GM12878 (cell line): ENCODE measurements at regions not wholly inside any gene's neighbourhood (a gene's known extent, or its start where the extent isn't known, plus 50 kb on each side); places are given as distances from the start of the nearest gene placed in this dataset.

Experiments used
- ATAC-seq: fragments of 200-7000 bp; cut with Tn5 transposase; 3 replicates; pipeline ENCODE4 v1.9.1; 2020; ENCODE audit warnings: mild to moderate bottlenecking, moderate library complexity
- BruUV-seq: library from RNA; stranded (reverse); fragments of 400-500 nt; replicated peaks from 2 replicates; lab custom pipeline; 2021; lab: Mats Ljungman, UMichigan
- CTCF ChIA-PET: fragments of 300-600 bp; sonication (Branson Sonifier 250); formaldehyde crosslinking; extraction: SDS; loops from one replicate; lab custom pipeline; 2021; ENCODE audit warnings: inconsistent platforms; lab: Yijun Ruan, JAX
- POLR2A ChIA-PET: fragments of 350-600 bp; formaldehyde crosslinking; extraction: SDS; loops from one replicate; lab custom pipeline; 2021; ENCODE audit warnings: inconsistent platforms; lab: Charles Lee
- RAD21 ChIA-PET: fragments of 300-600 bp; sonication (Branson Sonifier 250); formaldehyde crosslinking; loops from one replicate; lab custom pipeline; 2023; ENCODE audit warnings: antibody characterized with exemption; ENCODE audit not compliant: unreplicated experiment; lab: Charles Lee
- SMC1A ChIA-PET: fragments of 300-600 bp; sonication (Branson Sonifier 250); formaldehyde crosslinking; loops from one replicate; lab custom pipeline; 2023; ENCODE audit not compliant: unreplicated experiment, uncharacterized antibody; lab: Charles Lee
- DNase-seq: peaks from one replicate; pipeline ENCODE4 v3.0.0-alpha.2; 2011; ENCODE audit warnings: low read depth, low spot score
- FAIRE-seq: peaks from 3 replicates; lab custom pipeline; 2011; peaks lifted over from hg19 to GRCh38; lab: Jason Lieb, UNC
- H2AFZ ChIP-seq: 2 replicates; pipeline ENCODE4 v1.6.0; 2011; ENCODE audit warnings: low read depth, low read length, control low read depth; ENCODE audit not compliant: control insufficient read depth
- H3K27ac ChIP-seq: 2 replicates; pipeline ENCODE4 v1.5.1; 2011; ENCODE audit warnings: control low read depth; ENCODE audit not compliant: control insufficient read depth, insufficient read depth
- H3K27me3 ChIP-seq, 2 experiments: replicated peaks in 1 of 2; 2 replicates each; pipeline versions ENCODE4 v1.6.0 to v1.6.1; 2011; ENCODE audit warnings: low read length in 1 of 2; ENCODE audit not compliant: control insufficient read depth in 2 of 2, insufficient read depth in 2 of 2
- H3K36me3 ChIP-seq, 2 experiments: 2 replicates each; pipeline ENCODE4 v1.5.1; 2011; ENCODE audit warnings: low read length in 1 of 2; ENCODE audit not compliant: control insufficient read depth in 2 of 2, insufficient read depth in 2 of 2
- H3K4me1 ChIP-seq: 2 replicates; pipeline ENCODE4 v1.6.1; 2011; ENCODE audit warnings: mild to moderate bottlenecking, low read length, moderate library complexity, mixed read lengths; ENCODE audit not compliant: control insufficient read depth, insufficient read depth
- H3K4me2 ChIP-seq: 2 replicates; pipeline ENCODE4 v1.6.0; 2011; ENCODE audit warnings: control low read depth; ENCODE audit not compliant: control insufficient read depth, insufficient read depth
- H3K4me3 ChIP-seq: fragments of 200-600 bp; sonication (generic); 2 replicates; pipeline ENCODE4 v1.5.1; 2016
- H3K79me2 ChIP-seq: 2 replicates; pipeline ENCODE4 v1.6.0; 2011; ENCODE audit warnings: low read length; ENCODE audit not compliant: control insufficient read depth, insufficient read depth
- H3K9ac ChIP-seq: 2 replicates; pipeline ENCODE4 v1.8.0; 2011; ENCODE audit warnings: low read length, control low read depth, mixed read lengths; ENCODE audit not compliant: control insufficient read depth, insufficient read depth
- H3K9me3 ChIP-seq: replicated peaks from 3 replicates; pipeline ENCODE4 v1.5.1; 2011; ENCODE audit warnings: mild to moderate bottlenecking, low read length; ENCODE audit not compliant: control insufficient read depth, insufficient read depth
- H4K20me1 ChIP-seq: 2 replicates; pipeline ENCODE4 v1.6.0; 2011; ENCODE audit not compliant: control insufficient read depth, insufficient read depth
- BCL11A ChIP-seq: IDR thresholded peaks from 2 replicates; pipeline ENCODE4 v1.6.1; 2011; ENCODE audit warnings: low read depth, low read length
- BCLAF1 ChIP-seq: fragments of 450-650 bp; IDR thresholded peaks from 2 replicates; pipeline ENCODE4 v1.6.1; 2017; ENCODE audit warnings: antibody characterized with exemption, mild to moderate bottlenecking, moderate library complexity
- CBX5 ChIP-seq: sonication (generic); IDR thresholded peaks from 2 replicates; pipeline ENCODE4 v1.6.1; 2016; ENCODE audit warnings: low read depth, moderate library complexity, mild to moderate bottlenecking, inconsistent platforms
- CHD2 ChIP-seq: IDR thresholded peaks from 2 replicates; pipeline ENCODE4 v1.6.1; 2011; ENCODE audit warnings: low read depth, low read length, improper control_type of control experiment, borderline replicate concordance
- E2F8 ChIP-seq: fragments of 450-650 bp; IDR thresholded peaks from 2 replicates; pipeline ENCODE4 v1.6.1; 2018; ENCODE audit warnings: mild to moderate bottlenecking, low read depth, moderate library complexity; ENCODE audit not compliant: partially characterized antibody
- LARP7 ChIP-seq: fragments of 450-650 bp; IDR thresholded peaks from 2 replicates; pipeline ENCODE4 v1.6.1; 2017; ENCODE audit warnings: mild to moderate bottlenecking
- MYC ChIP-seq: IDR thresholded peaks from 2 replicates; pipeline ENCODE4 v1.6.1; 2011; ENCODE audit warnings: mild to moderate bottlenecking, low read length, moderate library complexity, inconsistent platforms; ENCODE audit not compliant: insufficient read depth, insufficient replicate concordance, insufficient read length, severe bottlenecking
- NFXL1 ChIP-seq: fragments of 450-650 bp; IDR thresholded peaks from 2 replicates; pipeline ENCODE4 v1.6.1; 2017; ENCODE audit warnings: antibody characterized with exemption, mild to moderate bottlenecking, borderline replicate concordance
- RBBP5 ChIP-seq: fragments of 200-600 bp; sonication (generic); conservative IDR thresholded peaks from 2 replicates; pipeline ENCODE4 v1.6.1; 2016
- RELB ChIP-seq: fragments of 450-650 bp; IDR thresholded peaks from 2 replicates; pipeline ENCODE4 v1.6.1; 2017; ENCODE audit warnings: low read depth, mild to moderate bottlenecking, moderate library complexity
- SP1 ChIP-seq: IDR thresholded peaks from one replicate; pipeline ENCODE4 v1.6.1; 2011; ENCODE audit warnings: low read depth, low read length
- SREBF2 ChIP-seq: IDR thresholded peaks from 2 replicates; pipeline ENCODE4 v1.6.1; 2012; ENCODE audit warnings: mild to moderate bottlenecking, low read length
- ZNF207 ChIP-seq: fragments of 450-650 bp; IDR thresholded peaks from 2 replicates; pipeline ENCODE4 v1.6.1; 2014; ENCODE audit warnings: antibody characterized with exemption, mild to moderate bottlenecking, borderline replicate concordance
- ZNF687 ChIP-seq: fragments of 450-650 bp; IDR thresholded peaks from 2 replicates; pipeline ENCODE4 v1.6.1; 2017; ENCODE audit warnings: mild to moderate bottlenecking, moderate library complexity
- WGBS: methylation state at CpG from one replicate; pipeline ENCODE4 v1.1.6; 2016; ENCODE audit warnings: low lambda C conversion rate; ENCODE audit not compliant: insufficient replicate concordance, insufficient coverage; ENCODE audit errors: missing lambda C conversion rate; 5-methylcytosine and 5-hydroxymethylcytosine counted together
- in situ Hi-C: fragments of 300-500 bp; cut with MboI; formaldehyde crosslinking; loops from 9 replicates; pipeline ENCODE4 v1.14.3; 2018; ENCODE audit warnings: mixed read lengths
- intact Hi-C: fragments of 100-400 bp; cut with micrococcal nuclease; formaldehyde crosslinking; loops from one replicate; pipeline ENCODE4 v1.14.2; 2022; ENCODE audit not compliant: unreplicated experiment

- Histone ChIP-seq H3K9ac (no peak overlapping the region), H4K20me1 (no peaks in the 10 kb centered on the region), H3K9me3 (no peaks in the 10 kb centered on the region), H3K27ac (no peak overlapping the region), H3K79me2 (no peaks in the 10 kb centered on the region), H3K36me3 (no peaks in the 10 kb centered on the region), H3K4me2 (no peak overlapping the region), H3K27me3 (no peaks in the 10 kb centered on the region), H3K4me1 (no peaks in the 10 kb centered on the region), H3K4me3 (no peak overlapping the region), H2AFZ (no peak overlapping the region)
- intact Hi-C loops (no loop called here), in situ Hi-C loops (no loop called here)
- CTCF ChIA-PET, result no interaction called here
- DNase-seq, result no peak
- POLR2A ChIA-PET, result no interaction called here
- no TSS peak for BruUV-seq
- RAD21 ChIA-PET, result no interaction called here
- whole genome bisulfite sequencing, result 0% methylated on average over 2 of the region's 2 CpGs
- SMC1A ChIA-PET, result no interaction called here
- FAIRE-seq, result no peak
- no peak for ATAC-seq
- TF ChIP-seq BCL11A (no peak), CHD2 (no peak), ZNF687 (no peak), CBX5 (no peak), E2F8 (no peak), NFXL1 (no peak), BCLAF1 (no peak), MYC (no peak), SREBF2 (no peak), RELB (no peak), RBBP5 (no peak), ZNF207 (no peak), LARP7 (no peak), SP1 (no peak)
These were observed 131.3 kb downstream of the IPO8 start for GRCh38 chr12:30564394-30564793.
